ENCODE measurements at regions not wholly inside any gene's neighbourhood (a gene's known extent, or its start where the extent isn't known, plus 50 kb on each side); places are given as distances from the start of the nearest gene placed in this dataset.

DNA sequence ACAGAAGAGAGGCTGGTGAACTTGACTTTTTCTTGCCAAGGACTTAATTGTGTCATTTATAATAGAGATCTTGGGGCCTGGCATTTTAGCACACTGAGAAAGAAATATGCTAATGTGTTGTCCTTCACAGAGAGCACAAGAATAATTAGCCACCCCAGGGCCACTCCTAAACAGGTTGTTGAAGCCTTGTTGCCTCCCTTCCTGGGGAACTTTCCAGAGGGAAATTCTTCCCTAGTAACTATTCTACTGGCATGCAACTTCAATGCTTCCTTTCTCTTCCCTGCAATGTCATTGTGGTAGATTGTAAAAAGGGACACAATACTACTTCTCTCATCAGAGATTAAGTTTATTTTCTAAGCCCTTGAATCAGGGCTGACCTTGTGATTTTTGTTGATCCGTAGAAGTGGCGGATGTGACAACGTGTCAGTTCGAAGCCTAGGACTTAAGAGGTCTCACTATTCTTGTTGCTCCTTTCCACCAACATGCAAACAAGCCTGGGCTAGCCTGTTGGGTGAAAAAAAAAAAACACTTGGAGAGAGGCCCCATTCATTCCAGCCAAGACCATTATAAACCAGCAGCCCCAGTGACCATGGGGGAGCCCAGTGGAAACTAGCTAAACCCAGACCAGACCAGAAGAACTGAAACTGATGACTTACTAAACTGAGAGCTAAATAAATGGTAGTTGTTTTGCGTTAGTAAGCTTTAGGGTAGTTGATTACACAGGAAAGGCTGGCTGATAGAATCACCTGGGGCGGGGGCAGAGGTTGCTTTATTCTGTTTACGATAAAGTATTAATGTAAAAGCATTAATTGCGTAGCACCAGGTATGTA lies 287.2 kb downstream of the SHQ1 start:
- no peak for DNase-seq
- Mint-ChIP-seq H3K9me3 (peaks cover 9% of the 10 kb centered on the region), H3K27me3 (no peaks in the 10 kb centered on the region), H3K36me3 (peaks cover 9% of the 10 kb centered on the region), H3K27ac (no peak overlapping the region), H3K4me3 (no peak overlapping the region), H3K4me1 (no peaks in the 10 kb centered on the region)

DNA sequence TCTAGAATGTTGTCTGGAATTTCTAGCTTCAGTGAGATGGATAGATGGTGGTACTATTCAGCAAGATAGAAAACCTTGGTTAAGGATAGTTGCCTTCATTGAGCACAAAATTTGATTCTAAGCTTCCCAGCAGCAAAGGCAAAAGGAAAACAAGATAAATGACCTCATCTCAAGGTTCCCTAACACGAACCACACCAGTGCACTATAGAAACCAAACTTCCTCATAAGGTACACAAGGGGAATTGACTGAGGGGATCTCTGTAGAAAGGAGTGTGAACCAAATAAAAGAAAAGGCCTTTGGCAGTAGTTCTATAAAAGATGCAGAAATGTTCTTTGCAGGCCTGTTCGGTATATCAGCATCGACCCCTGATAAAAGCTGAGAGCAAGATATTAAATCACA lies 288.9 kb downstream of the SHQ1 start:
- Mint-ChIP-seq H3K9me3 (peaks cover 16% of the 10 kb centered on the region), H3K27me3 (no peaks in the 10 kb centered on the region), H3K27ac (no peak overlapping the region), H3K4me3 (no peak overlapping the region), H3K4me1 (no peaks in the 10 kb centered on the region), H3K36me3 (peaks cover 9% of the 10 kb centered on the region)
- no peak for DNase-seq

DNA sequence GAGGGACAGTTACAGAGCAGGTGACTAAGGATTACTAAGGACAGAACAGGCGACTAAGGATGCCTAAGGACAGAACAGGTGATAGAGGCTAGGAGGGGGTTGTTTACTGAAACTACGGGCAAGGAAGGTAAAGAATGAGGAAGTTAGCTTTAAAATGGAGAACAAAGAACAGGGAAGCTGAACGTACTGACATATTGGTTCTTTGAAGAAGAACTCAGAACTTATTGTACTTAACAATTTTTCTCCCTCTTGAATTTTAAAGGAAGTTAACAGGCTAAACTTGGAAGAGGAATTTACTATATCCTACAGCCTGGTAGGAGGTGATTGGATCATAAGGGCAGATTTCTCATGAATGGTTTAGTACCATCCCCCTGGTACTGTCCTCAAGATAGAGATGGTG lies 290.2 kb downstream of the SHQ1 start:
- Mint-ChIP-seq H3K4me1 (no peaks in the 10 kb centered on the region), H3K9me3 (peaks cover 16% of the 10 kb centered on the region), H3K4me3 (no peak overlapping the region), H3K36me3 (peaks cover 9% of the 10 kb centered on the region), H3K27ac (no peak overlapping the region), H3K27me3 (no peaks in the 10 kb centered on the region)
- DNase-seq, result no peak

DNA sequence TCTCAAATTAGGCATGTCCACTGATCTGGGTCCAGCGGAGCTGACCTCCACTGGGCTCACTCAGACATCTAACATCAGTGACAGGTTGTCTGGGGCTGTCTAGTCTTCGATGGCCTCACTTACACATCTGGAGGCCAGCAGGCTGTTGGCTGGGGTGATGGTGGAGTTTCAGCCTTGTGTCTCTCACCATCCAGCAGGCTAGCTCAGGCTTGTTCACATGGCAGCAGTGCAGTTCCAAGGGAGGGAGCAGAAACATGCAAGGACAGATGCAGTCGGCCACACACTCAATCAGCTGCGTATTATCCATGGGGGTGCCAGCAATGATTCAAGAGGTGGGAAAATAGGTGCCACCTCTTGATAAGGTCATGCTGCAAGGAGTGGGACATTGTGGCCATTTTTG lies 292.5 kb downstream of the SHQ1 start:
- peaks cover 15% of the 10 kb centered on the region for H3K9me3 Mint-ChIP-seq
- no peak overlapping the region for H3K4me3 Mint-ChIP-seq
- peaks cover 7% of the 10 kb centered on the region for H3K36me3 Mint-ChIP-seq
- H3K27me3 Mint-ChIP-seq, result no peaks in the 10 kb centered on the region
- H3K27ac Mint-ChIP-seq, result no peak overlapping the region
- DNase-seq, result no peak
- H3K4me1 Mint-ChIP-seq, result no peaks in the 10 kb centered on the region

DNA sequence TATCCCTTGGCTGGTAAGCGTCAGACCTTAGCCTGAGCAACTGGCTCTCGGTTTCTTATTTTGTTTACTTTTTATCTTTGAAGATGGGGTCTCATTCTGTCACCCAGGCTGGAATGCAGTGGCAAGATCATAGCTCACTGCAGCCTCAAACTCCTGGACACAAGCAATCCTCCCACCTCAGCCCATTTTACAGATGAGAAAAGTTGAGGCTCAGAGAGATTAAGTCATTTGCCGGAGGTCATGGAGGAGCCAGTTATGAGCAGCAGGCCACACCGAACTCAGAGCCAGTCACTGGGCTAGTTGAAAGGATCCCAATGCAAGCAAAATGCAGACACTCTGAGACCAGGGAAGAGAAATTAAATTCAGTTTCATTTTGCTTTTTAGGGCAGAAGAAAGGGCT lies 293.6 kb downstream of the SHQ1 start:
- Mint-ChIP-seq H3K27ac (no peak overlapping the region), H3K4me1 (peaks cover 4% of the 10 kb centered on the region), H3K36me3 (peaks cover 7% of the 10 kb centered on the region), H3K9me3 (peaks cover 15% of the 10 kb centered on the region), H3K4me3 (no peak overlapping the region), H3K27me3 (no peaks in the 10 kb centered on the region)
- no peak for DNase-seq

DNA sequence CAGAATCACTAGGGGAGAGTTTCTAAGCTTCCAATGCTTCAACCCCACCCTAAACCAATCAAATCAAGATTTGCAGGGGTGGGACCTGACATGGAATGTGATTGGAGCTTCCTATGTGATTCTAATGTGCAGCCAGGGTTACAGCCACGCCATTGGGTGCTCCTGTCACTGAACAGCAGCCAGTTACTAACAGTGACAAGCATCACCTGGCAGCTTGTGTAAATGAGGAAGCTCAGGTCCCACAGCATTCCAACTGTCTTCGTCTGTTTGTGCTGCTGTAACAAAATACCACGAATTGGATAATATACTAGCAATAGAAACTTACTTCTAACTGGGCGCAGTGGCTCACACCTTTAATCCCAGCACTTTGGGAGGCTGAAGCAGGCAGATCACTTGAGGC lies 294.9 kb downstream of the SHQ1 start:
- no peak overlapping the region for H3K4me3 Mint-ChIP-seq
- peaks cover 7% of the 10 kb centered on the region for H3K36me3 Mint-ChIP-seq
- peaks cover 14% of the 10 kb centered on the region for H3K9me3 Mint-ChIP-seq
- H3K4me1 Mint-ChIP-seq, result peaks cover 10% of the 10 kb centered on the region
- H3K27me3 Mint-ChIP-seq, result no peaks in the 10 kb centered on the region
- DNase-seq, result no peak
- H3K27ac Mint-ChIP-seq, result no peak overlapping the region

DNA sequence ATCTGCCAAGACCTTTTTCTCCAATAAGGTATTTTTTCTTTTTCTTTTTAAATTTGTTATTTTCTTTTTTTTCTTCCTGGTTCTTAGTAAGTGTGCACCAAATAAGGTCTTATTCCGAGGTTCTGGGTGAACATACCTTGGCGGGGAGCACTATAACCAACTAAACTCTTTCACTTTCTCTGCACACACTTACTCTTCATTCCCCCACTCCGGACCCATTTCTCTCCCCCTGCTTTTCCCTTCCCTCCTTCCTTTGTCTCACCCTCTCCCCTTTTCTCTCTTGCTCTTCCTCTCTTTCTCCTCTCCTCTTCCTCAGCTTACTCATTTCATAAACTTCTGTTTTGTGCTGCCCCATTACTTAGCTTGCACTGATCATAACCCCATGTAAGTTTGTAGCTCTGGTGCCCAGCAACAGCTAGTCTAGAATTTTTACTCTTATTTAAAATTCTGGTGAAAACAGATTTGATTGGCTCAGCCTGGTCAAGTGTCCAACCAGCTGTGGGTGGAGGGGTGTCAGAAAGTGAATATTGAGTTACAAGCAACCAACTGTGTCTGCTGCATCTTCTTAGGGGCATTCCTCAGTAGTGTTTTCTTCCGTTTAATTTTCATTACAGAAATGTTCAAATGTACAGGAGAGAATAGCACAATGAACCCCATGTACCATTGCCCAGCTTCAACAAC lies 297.5 kb downstream of the SHQ1 start:
- Mint-ChIP-seq H3K27me3 (no peaks in the 10 kb centered on the region), H3K4me3 (no peak overlapping the region), H3K9me3 (peaks cover 5% of the 10 kb centered on the region), H3K4me1 (peaks cover 10% of the 10 kb centered on the region), H3K27ac (no peak overlapping the region), H3K36me3 (no peaks in the 10 kb centered on the region)
- DNase-seq, result no peak

DNA sequence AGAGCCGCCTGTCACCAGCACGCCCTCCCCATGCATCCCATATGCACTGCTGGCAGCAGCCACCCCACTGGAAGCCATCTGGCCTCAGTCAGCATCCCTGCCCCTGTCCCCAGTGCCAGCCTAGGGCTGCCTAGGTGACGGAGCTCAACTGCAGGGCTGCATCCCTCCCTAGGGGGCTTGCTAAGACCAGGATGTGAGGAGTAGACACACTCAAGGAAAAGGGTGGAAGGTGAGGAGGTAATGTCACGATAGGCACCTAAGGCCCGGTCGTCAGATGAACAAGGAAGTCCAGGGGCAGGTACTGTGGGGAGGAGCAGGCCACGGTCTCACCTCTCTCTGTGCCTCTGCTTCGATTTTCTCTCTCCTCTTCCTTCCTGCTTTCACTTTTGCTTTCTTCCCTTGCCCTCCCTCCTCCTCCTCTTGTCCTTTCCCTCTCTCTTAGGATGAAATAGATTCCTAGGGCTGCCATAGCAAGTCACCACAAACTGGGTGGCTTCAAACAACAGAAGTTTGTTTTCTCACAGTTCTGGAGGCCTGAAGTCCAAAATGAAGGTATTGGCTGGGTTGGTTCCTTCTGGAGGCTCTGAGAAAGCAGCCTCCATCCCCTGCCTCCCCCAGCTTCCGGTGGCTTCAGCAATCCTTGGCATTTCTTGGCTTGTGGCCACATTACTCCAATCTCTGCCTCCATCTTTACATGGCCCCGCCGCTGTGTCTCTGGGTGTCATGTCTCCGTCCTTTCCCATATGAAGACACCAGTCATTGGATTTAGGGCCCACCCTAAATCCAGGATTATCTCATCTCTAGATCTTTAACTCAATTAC lies 298.3 kb downstream of the SHQ1 start:
- H3K36me3 Mint-ChIP-seq, result no peaks in the 10 kb centered on the region
- no peaks in the 10 kb centered on the region for H3K27me3 Mint-ChIP-seq
- peak; percentile 4 for DNase-seq
- H3K9me3 Mint-ChIP-seq, result peaks cover 2% of the 10 kb centered on the region
- H3K27ac Mint-ChIP-seq, result peak overlapping the region; percentile 69
- H3K4me3 Mint-ChIP-seq, result peak overlapping the region; percentile 54
- peaks cover 10% of the 10 kb centered on the region for H3K4me1 Mint-ChIP-seq

DNA sequence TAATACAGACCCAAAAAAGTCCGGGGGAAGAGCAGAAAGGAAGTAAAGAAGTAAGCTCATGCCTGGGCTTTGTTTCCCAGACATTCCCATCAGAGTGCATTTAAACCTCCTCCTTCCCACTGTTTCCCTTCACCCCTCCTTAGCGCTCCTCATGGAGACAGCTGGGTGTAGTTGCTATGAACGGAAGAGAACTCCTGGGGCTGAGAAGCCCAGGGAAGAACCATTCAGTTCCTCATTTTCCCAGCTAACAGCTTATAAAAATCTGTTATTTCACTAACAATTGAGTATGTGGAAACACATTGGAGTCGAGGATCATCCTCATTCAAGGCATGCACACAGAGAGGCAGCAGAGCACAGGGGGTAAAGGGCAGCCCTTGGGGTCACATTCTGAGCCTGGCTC lies 299.3 kb downstream of the SHQ1 start:
- Mint-ChIP-seq H3K27me3 (no peaks in the 10 kb centered on the region), H3K9me3 (no peaks in the 10 kb centered on the region), H3K27ac (no peak overlapping the region), H3K4me3 (no peak overlapping the region), H3K36me3 (no peaks in the 10 kb centered on the region), H3K4me1 (peaks cover 10% of the 10 kb centered on the region)
- no peak for DNase-seq

DNA sequence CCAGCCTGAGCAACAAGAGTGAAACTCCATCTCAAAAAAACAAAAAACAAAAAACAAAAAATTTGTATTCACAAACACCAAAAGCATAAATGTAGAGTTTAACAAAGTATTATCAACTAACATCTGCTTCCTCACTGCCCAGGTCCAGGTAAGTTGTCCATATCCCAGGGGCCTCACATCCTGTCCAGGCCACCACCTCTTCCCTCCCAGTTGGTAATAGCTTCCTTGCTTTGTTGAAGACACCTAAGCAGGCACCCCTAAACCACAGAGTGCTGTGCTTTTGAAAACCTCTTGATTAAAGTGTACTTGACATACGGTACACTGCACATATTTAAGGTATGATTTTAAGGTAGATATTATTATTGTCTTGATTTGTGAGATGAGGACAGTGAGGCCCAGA lies 299.8 kb downstream of the SHQ1 start:
- Mint-ChIP-seq H3K4me3 (no peak overlapping the region), H3K9me3 (no peaks in the 10 kb centered on the region), H3K36me3 (no peaks in the 10 kb centered on the region), H3K27me3 (no peaks in the 10 kb centered on the region), H3K27ac (no peak overlapping the region), H3K4me1 (peaks cover 10% of the 10 kb centered on the region)
- DNase-seq, result no peak

DNA sequence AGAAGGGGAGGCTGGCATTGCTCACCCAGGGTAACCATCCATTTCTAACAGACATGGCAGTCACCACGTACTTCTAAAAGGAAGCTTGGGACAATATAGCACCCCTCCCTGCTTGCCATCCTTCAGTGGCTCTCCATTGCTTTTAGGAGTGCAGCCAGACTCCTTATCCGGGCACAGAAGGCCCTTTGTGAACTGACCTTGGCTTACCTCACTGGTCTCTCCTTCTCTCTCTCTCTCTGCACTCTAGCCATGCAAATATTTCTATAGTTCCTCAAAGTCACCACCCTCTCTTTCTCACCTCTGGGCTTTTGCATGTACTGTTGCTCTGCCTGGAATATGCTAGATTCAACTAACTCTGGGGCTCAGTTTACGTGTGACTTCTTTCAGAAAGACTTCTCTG lies 301.1 kb downstream of the SHQ1 start:
- no peaks in the 10 kb centered on the region for H3K27me3 Mint-ChIP-seq
- no peak for DNase-seq
- H3K4me3 Mint-ChIP-seq, result no peak overlapping the region
- H3K27ac Mint-ChIP-seq, result no peak overlapping the region
- peaks cover 10% of the 10 kb centered on the region for H3K4me1 Mint-ChIP-seq
- H3K36me3 Mint-ChIP-seq, result peaks cover 1% of the 10 kb centered on the region
- peaks cover 1% of the 10 kb centered on the region for H3K9me3 Mint-ChIP-seq

DNA sequence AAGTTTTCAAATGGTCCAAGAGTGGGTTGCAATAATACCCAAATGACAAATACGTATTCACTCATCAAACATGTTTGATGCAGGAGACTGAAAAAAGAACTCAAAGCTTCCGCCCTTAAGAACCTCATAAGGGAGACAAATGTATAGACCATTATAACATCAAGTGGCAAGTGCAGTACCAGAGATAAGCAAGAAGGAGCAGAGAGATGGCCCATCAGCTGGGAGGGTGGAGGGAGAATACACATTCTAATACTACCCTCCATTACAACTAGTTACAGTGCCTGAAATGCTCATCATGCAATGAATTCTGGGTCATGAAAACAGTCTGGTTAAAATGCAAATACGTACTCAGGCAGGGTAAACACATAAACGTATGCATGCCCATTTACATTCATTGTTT lies 304.0 kb downstream of the SHQ1 start:
- peaks cover 3% of the 10 kb centered on the region for H3K4me1 Mint-ChIP-seq
- DNase-seq, result no peak
- no peaks in the 10 kb centered on the region for H3K27me3 Mint-ChIP-seq
- H3K9me3 Mint-ChIP-seq, result peaks cover 8% of the 10 kb centered on the region
- no peak overlapping the region for H3K4me3 Mint-ChIP-seq
- no peak overlapping the region for H3K27ac Mint-ChIP-seq
- H3K36me3 Mint-ChIP-seq, result peaks cover 1% of the 10 kb centered on the region

DNA sequence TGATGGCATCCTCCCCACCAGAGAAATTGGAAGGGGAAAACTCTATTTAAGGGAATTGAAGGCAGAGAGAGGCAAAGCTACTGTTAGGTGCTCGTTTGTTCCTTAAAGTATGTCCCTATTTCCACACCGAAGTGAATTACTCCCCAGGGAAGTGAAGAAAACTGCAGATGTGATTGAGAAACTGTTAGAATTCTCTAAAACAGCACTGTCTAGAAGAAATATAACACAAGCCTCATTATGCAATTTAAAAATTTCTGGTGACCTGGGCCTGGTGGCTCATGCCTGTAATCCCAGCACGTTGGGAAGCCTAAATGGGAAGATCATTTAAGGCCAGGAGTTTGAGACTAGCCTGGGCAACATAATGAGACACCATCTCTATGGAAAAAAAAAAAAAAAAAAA lies 305.0 kb downstream of the SHQ1 start:
- H3K36me3 Mint-ChIP-seq, result peaks cover 1% of the 10 kb centered on the region
- no peak overlapping the region for H3K4me3 Mint-ChIP-seq
- H3K9me3 Mint-ChIP-seq, result peaks cover 8% of the 10 kb centered on the region
- H3K27me3 Mint-ChIP-seq, result no peaks in the 10 kb centered on the region
- no peak overlapping the region for H3K27ac Mint-ChIP-seq
- DNase-seq, result no peak
- peaks cover 2% of the 10 kb centered on the region for H3K4me1 Mint-ChIP-seq

DNA sequence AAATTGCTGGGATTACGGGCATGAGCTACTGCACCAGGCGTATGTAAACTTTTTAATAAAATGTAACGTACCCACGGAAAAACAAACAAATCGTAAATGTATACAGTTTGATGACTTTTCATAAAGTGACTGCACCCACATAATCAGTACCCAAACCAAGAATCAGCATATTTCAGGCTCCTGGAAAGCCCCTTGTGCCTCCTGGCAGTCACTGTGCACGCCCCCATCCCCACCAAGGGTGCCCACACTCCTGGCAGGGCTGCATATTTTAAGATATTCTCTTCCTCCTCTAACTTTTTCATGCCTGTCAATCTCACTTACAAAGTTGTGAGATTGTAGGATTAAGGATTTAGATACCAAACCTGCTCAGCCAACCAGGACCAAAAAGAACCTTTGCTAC lies 305.5 kb downstream of the SHQ1 start:
- H3K4me3 Mint-ChIP-seq, result no peak overlapping the region
- no peak for DNase-seq
- H3K36me3 Mint-ChIP-seq, result peaks cover 1% of the 10 kb centered on the region
- no peak overlapping the region for H3K27ac Mint-ChIP-seq
- peaks cover 8% of the 10 kb centered on the region for H3K9me3 Mint-ChIP-seq
- H3K4me1 Mint-ChIP-seq, result peaks cover 7% of the 10 kb centered on the region
- no peaks in the 10 kb centered on the region for H3K27me3 Mint-ChIP-seq

DNA sequence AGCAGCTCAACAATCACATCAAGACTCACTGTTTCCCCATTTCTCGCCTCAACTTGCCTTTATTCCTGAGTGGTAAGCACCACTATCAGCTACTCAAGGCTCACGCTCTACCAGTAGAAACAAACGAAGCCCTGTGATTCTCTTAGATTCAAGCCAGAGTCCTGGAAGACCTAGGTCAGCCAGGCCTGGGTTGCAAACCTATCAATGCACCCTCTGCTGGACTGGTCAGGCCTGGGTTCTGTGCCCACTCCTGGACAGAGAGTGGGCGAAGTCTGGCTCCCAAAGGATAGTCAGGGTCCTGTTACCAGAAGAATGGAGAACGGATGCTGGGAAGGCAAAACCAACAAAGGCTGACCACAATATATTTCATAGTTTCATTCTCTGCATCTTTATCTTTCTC lies 308.4 kb downstream of the SHQ1 start:
- Mint-ChIP-seq H3K4me1 (peaks cover 7% of the 10 kb centered on the region), H3K27me3 (no peaks in the 10 kb centered on the region), H3K27ac (no peak overlapping the region), H3K36me3 (peaks cover 1% of the 10 kb centered on the region), H3K9me3 (peaks cover 8% of the 10 kb centered on the region), H3K4me3 (no peak overlapping the region)
- DNase-seq, result no peak

All from activated naive CD8-positive, alpha-beta T cell treated with anti-CD3 and anti-CD28 coated beads for 36 hours (primary cell).